ENCODE measurements at regions not wholly inside any gene's neighbourhood (a gene's known extent, or its start where the extent isn't known, plus 50 kb on each side); places are given as distances from the start of the nearest gene placed in this dataset.

DNA sequence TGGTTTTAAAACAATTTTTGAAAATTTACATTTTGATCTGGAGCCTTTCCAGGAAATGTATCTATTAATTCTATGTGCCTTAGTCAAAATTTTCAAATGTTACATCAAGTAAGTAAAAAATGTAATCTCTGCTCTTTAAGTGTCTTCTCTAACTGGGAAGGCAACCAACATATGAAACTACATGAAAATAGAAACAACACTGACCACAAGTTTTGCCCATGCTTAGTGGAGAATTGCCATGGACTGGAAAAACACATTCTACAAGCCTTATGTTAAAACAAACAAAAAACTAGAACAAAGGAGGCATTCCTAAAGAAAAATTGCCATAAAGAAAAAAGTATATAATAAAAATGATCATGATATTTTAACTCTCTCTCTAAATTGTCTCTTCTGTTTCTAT is 75.9 kb upstream of the SPRED1 start:
- H3K9me1 ChIP-seq (ENCODE audit: insufficient read depth, low read length) = no peaks in the 10 kb centered on the region
- H3K9ac ChIP-seq (ENCODE audit: low read depth, low read length) = no peak overlapping the region
- no peak overlapping the region for H2BK120ac ChIP-seq (ENCODE audit: low read depth, low read length)
- H2BK15ac ChIP-seq (ENCODE audit: low read depth, low read length) = no peak overlapping the region
- POLR2A ChIA-PET (ENCODE audit: unreplicated experiment) = interaction anchor here (0.7 kb wide), 1 partner anchor 359 kb away, joined by 3 read pairs; no protein-coding TSS in a partner anchor
- CTCF ChIA-PET = interaction anchor here (0.7 kb wide), 1 partner anchor 1445 kb away, joined by 7 read pairs; no protein-coding TSS in a partner anchor
- H3K4me3 ChIP-seq (ENCODE audit: insufficient read depth, low read depth, low read length) = no peak overlapping the region
- in situ Hi-C loops (cut with MboI; ENCODE audit: low sequenced_read_pairs) = loop anchor here (25.0 kb wide), 1 partner anchor 486 kb away; no protein-coding TSS in a partner anchor
- no peak overlapping the region for H2AK5ac ChIP-seq (ENCODE audit: low read depth, low read length)
- H3K79me1 ChIP-seq (ENCODE audit: low read depth in 1 of 2, low read length in 2 of 2) = no peaks in the 10 kb centered on the region
- H2AFZ ChIP-seq (replicated peaks; ENCODE audit: low read length, poor library complexity) = no peak overlapping the region
- ATAC-seq (ENCODE audit: low read depth) = no peak
- H3K36me3 ChIP-seq (ENCODE audit: control insufficient read depth, insufficient read depth, low read length) = no peaks in the 10 kb centered on the region
- dilution Hi-C loops (cut with HindIII; ENCODE audit: low sequenced_read_pairs, unreplicated experiment) = no loop called here
- H3K27me3 ChIP-seq (ENCODE audit: control insufficient read depth, insufficient read depth, low read length) = peaks cover 14% of the 10 kb centered on the region
- H3K18ac ChIP-seq (ENCODE audit: low read depth, low read length) = no peak overlapping the region
- H3K14ac ChIP-seq (replicated peaks; ENCODE audit: low read depth, low read length) = no peak overlapping the region
- DNase-seq = no peak
- no peak overlapping the region for H4K5ac ChIP-seq (ENCODE audit: low read depth, low read length)
- H3K23ac ChIP-seq (ENCODE audit: low read depth, low read length) = no peak overlapping the region
- no peak for TF ChIP-seq BHLHE40 (IDR thresholded peaks at IDR 0.05; ENCODE audit: low read depth, low read length)
- TF ChIP-seq MAZ (IDR thresholded peaks at IDR 0.05; ENCODE audit: borderline replicate concordance, low read depth, low read length) = no peak
- no peak for TF ChIP-seq RCOR1 (IDR thresholded peaks at IDR 0.05; ENCODE audit: insufficient replicate concordance, low read length)
- no peak for TF ChIP-seq ELK1 (IDR thresholded peaks at IDR 0.05; ENCODE audit: borderline replicate concordance, low read depth, low read length)
- no peak for TF ChIP-seq RFX5 (IDR thresholded peaks at IDR 0.05; ENCODE audit: low read depth, low read length)
- no peak for TF ChIP-seq MXI1 (IDR thresholded peaks at IDR 0.05; ENCODE audit: borderline replicate concordance, low read depth, low read length)
- no peak for TF ChIP-seq RAD21 (IDR thresholded peaks at IDR 0.05; ENCODE audit: low read length)
- no peak for TF ChIP-seq FOS (IDR thresholded peaks at IDR 0.05; ENCODE audit: low read depth, low read length)
- TF ChIP-seq SMC3 (IDR thresholded peaks at IDR 0.05; ENCODE audit: low read depth, low read length) = no peak
- TF ChIP-seq CTCF (conservative IDR thresholded peaks at IDR 0.05; ENCODE audit: low read depth, low read length) = no peak
- no peak for TF ChIP-seq NFE2L2 (IDR thresholded peaks at IDR 0.05; ENCODE audit: low read depth, low read length)
- TF ChIP-seq CEBPB (IDR thresholded peaks at IDR 0.05; ENCODE audit: low read depth, low read length) = no peak
- no peak for TF ChIP-seq CHD1 (IDR thresholded peaks at IDR 0.05; ENCODE audit: low read depth, low read length)
- TF ChIP-seq USF2 (IDR thresholded peaks at IDR 0.05; ENCODE audit: low read depth, low read length) = no peak
- no peak for TF ChIP-seq POLR2A (IDR thresholded peaks at IDR 0.05; ENCODE audit: low read depth, low read length)
- TF ChIP-seq MAFK (IDR thresholded peaks at IDR 0.05; ENCODE audit: low read depth, low read length) = no peak
- no peak overlapping the region for H2AK9ac ChIP-seq (replicated peaks; ENCODE audit: low read depth, low read length, poor library complexity)
- no peak overlapping the region for H3K4me2 ChIP-seq (ENCODE audit: low read depth, low read length)
- no peak overlapping the region for H3K56ac ChIP-seq (ENCODE audit: extremely low read depth, insufficient read depth, low read length)
- BruUV-seq (replicated peaks) = no TSS peak
- no peak overlapping the region for H4K91ac ChIP-seq (ENCODE audit: insufficient read depth, low read depth, low read length)
- no peaks in the 10 kb centered on the region for H4K20me1 ChIP-seq (ENCODE audit: insufficient read depth, low read length)
- H3K9me3 ChIP-seq (ENCODE audit: control insufficient read depth, insufficient read depth, low read length) = no peaks in the 10 kb centered on the region
- H3K27ac ChIP-seq (ENCODE audit: insufficient read depth, low read length) = no peak overlapping the region
- H4K8ac ChIP-seq (ENCODE audit: low read depth in 2 of 2, low read length in 2 of 2) = no peak overlapping the region
- H3K4me1 ChIP-seq (ENCODE audit: control insufficient read depth, insufficient read depth, low read length) = no peaks in the 10 kb centered on the region
- H2BK20ac ChIP-seq (ENCODE audit: low read depth, low read length) = no peak overlapping the region
- no peak overlapping the region for H3K4ac ChIP-seq (ENCODE audit: low read depth, low read length)
- intact Hi-C loops (cut with micrococcal nuclease) = no loop called here
- H2BK5ac ChIP-seq (ENCODE audit: low read depth, low read length, poor library complexity, severe bottlenecking) = no peak overlapping the region

Measured in IMR-90 (cell line).